ENCODE measurements at regions not wholly inside any gene's neighbourhood (a gene's known extent, or its start where the extent isn't known, plus 50 kb on each side); places are given as distances from the start of the nearest gene placed in this dataset.

GRCh38 chr21:23020969-23021368 lies 2022.8 kb downstream of the NCAM2 start:
- TF ChIP-seq ZNF274 (IDR thresholded peaks at IDR 0.05; ENCODE audit: low read depth, low read length) (no peak), SUZ12 (IDR thresholded peaks at IDR 0.05; ENCODE audit: extremely low read depth, insufficient read depth, insufficient read length) (no peak)

Data from NT2/D1 (cell line).